OCI-LY3 (cell line): ENCODE measurements at regions not wholly inside any gene's neighbourhood (a gene's known extent, or its start where the extent isn't known, plus 50 kb on each side); places are given as distances from the start of the nearest gene placed in this dataset.
"Not testable (repeated sequence)": the region's sequence is repeated elsewhere in the genome, so short reads cannot be mapped to it uniquely, and the experiment has no call there.

Source experiments
- EZH2phosphoT487 ChIP-seq: fragments of 200-600 bp; shearing (Covaris generic); IDR thresholded peaks from 2 replicates; pipeline ENCODE4 v1.6.1; 2018; ENCODE audit warnings: antibody characterized with exemption, mixed run types, low read depth
- TF ChIP-seq, protein P1 (sequence below): fragments of 200-600, 300-600 bp; sonication (generic); IDR thresholded peaks from 2 replicates; pipeline ENCODE4 v1.5.1; 2014; ENCODE audit warnings: antibody characterized with exemption, low read length, low read depth

DNA sequence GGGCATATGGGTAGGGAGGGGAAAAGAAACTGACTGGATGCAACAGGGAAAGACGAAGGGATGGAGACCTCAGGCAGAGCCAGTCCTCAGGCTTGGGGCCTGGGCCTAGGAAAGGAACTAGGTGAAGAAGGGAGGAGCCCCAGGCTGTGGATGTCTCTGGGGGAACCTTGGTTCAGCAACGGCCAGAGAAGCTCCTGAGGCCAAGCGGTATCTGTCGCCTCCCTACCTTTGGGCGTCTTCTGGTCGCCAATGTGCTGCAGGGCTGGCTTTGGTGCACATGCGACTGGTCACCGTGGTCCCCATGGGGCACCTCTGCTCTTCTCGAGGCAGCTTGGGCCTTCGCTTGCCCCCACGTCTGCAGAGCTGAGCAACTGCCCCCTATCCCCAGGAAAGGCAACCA, 2195.0 kb upstream of the DEFB115 start:
- TF ChIP-seq, protein P1, sequence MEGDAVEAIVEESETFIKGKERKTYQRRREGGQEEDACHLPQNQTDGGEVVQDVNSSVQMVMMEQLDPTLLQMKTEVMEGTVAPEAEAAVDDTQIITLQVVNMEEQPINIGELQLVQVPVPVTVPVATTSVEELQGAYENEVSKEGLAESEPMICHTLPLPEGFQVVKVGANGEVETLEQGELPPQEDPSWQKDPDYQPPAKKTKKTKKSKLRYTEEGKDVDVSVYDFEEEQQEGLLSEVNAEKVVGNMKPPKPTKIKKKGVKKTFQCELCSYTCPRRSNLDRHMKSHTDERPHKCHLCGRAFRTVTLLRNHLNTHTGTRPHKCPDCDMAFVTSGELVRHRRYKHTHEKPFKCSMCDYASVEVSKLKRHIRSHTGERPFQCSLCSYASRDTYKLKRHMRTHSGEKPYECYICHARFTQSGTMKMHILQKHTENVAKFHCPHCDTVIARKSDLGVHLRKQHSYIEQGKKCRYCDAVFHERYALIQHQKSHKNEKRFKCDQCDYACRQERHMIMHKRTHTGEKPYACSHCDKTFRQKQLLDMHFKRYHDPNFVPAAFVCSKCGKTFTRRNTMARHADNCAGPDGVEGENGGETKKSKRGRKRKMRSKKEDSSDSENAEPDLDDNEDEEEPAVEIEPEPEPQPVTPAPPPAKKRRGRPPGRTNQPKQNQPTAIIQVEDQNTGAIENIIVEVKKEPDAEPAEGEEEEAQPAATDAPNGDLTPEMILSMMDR: not testable (repeated sequence)
- not testable (repeated sequence) for TF ChIP-seq EZH2phosphoT487
